ENCODE measurements at regions not wholly inside any gene's neighbourhood (a gene's known extent, or its start where the extent isn't known, plus 50 kb on each side); places are given as distances from the start of the nearest gene placed in this dataset.

- no peak for DNase-seq
These were observed 414.7 kb downstream of the HS3ST3B1 start for GRCh38 chr17:14715561-14715960.

GRCh38 chr17:14712611-14713021, 411.7 kb downstream of the HS3ST3B1 start:
- DNase-seq: no peak

GRCh38 chr17:14704121-14704520, 403.2 kb downstream of the HS3ST3B1 start:
- no peak for DNase-seq

GRCh38 chr17:14701886-14702285, 401.0 kb downstream of the HS3ST3B1 start:
- DNase-seq: no peak

GRCh38 chr17:14699574-14700185, 398.8 kb downstream of the HS3ST3B1 start:
- DNase-seq: no peak

- no peak for DNase-seq
These were observed 392.5 kb downstream of the HS3ST3B1 start for GRCh38 chr17:14693382-14693781.

- DNase-seq: no peak
These were observed 389.8 kb downstream of the HS3ST3B1 start for GRCh38 chr17:14690704-14691103.

GRCh38 chr17:14688134-14688533, 387.3 kb downstream of the HS3ST3B1 start:
- DNase-seq: no peak

- no peak for DNase-seq
These were observed 371.9 kb downstream of the HS3ST3B1 start for GRCh38 chr17:14672830-14673229.

GRCh38 chr17:14670861-14671260, 370.0 kb downstream of the HS3ST3B1 start:
- DNase-seq: no peak

GRCh38 chr17:14664511-14664910, 363.6 kb downstream of the HS3ST3B1 start:
- no peak for DNase-seq

- no peak for DNase-seq
These were observed 340.2 kb downstream of the HS3ST3B1 start for GRCh38 chr17:14641117-14641516.

- DNase-seq: no peak
These were observed 336.4 kb downstream of the HS3ST3B1 start for GRCh38 chr17:14637260-14637659.

- DNase-seq: no peak
These were observed 329.7 kb downstream of the HS3ST3B1 start for GRCh38 chr17:14630621-14631020.

GRCh38 chr17:14630046-14630445, 329.2 kb downstream of the HS3ST3B1 start:
- DNase-seq: no peak

GRCh38 chr17:14622615-14623101, 321.8 kb downstream of the HS3ST3B1 start:
- no peak for DNase-seq

GRCh38 chr17:14621826-14622614, 321.1 kb downstream of the HS3ST3B1 start:
- no peak for DNase-seq

- no peak for DNase-seq
These were observed 318.9 kb downstream of the HS3ST3B1 start for GRCh38 chr17:14619821-14620220.

- DNase-seq: no peak
These were observed 315.6 kb downstream of the HS3ST3B1 start for GRCh38 chr17:14616528-14616927.

- no peak for DNase-seq
These were observed 304.4 kb downstream of the HS3ST3B1 start for GRCh38 chr17:14605267-14605599.

GRCh38 chr17:14604591-14605266, 303.8 kb downstream of the HS3ST3B1 start:
- DNase-seq: no peak

- DNase-seq: no peak
These were observed 295.3 kb downstream of the HS3ST3B1 start for GRCh38 chr17:14596224-14596623.

GRCh38 chr17:14595656-14596055, 294.8 kb downstream of the HS3ST3B1 start:
- DNase-seq: no peak

GRCh38 chr17:14594690-14595089, 293.8 kb downstream of the HS3ST3B1 start:
- DNase-seq: no peak
